GM18502 (cell line): ENCODE measurements at regions not wholly inside any gene's neighbourhood (a gene's known extent, or its start where the extent isn't known, plus 50 kb on each side); places are given as distances from the start of the nearest gene placed in this dataset.

Experiments used
- ATAC-seq: cut with Tn5 transposase; IDR thresholded peaks from one replicate; pipeline ENCODE4 v1.9.1; 2021; ENCODE audit warnings: mild to moderate bottlenecking; ENCODE audit not compliant: unreplicated experiment, poor library complexity

GRCh38 chr12:128204711-128205110, 62.3 kb upstream of the TMEM132C start:
- no peak for ATAC-seq

- no peak for ATAC-seq
Observed at GRCh38 chr12:128205145-128205544, 61.8 kb upstream of the TMEM132C start.

DNA sequence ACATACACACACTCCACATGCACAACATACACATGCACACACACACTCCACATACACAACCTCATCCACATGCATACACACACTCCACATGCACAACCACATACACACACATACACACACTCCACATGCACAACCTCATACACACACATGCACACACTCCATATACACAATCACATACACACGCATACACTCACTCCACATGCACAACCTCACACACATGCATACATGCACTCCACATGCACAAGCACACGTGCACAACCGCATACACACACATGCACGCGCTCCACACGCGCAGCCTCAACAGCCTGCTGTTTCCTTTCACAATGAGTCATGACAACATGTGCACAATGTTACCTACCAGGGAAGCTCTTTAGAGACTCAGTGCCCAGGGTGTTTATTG, 61.2 kb upstream of the TMEM132C start:
- ATAC-seq = no peak
